WTC11 (cell line): ENCODE measurements at regions not wholly inside any gene's neighbourhood (a gene's known extent, or its start where the extent isn't known, plus 50 kb on each side); places are given as distances from the start of the nearest gene placed in this dataset.

Source experiments
- ATAC-seq: fragments of 200-7000 bp; cut with Tn5 transposase; 2 replicates; pipeline ENCODE4 v1.10.0; 2021; ENCODE audit warnings: mild to moderate bottlenecking, moderate library complexity
- CTCF ChIA-PET: fragments of 300-600 bp; sonication (Branson Sonifier 250); formaldehyde crosslinking; loops from one replicate; lab custom pipeline; 2021; ENCODE audit warnings: antibody characterized with exemption; lab: Charles Lee
- POLR2A ChIA-PET: fragments of 350-600 bp; sonication (Branson Sonifier 250); formaldehyde crosslinking; loops from one replicate; lab custom pipeline; 2021; ENCODE audit warnings: antibody characterized with exemption; lab: Charles Lee
- DNase-seq: peaks from one replicate; pipeline ENCODE4 v3.0.0; 2021; ENCODE audit warnings: low spot score
- H3K27ac Mint-ChIP-seq: 2 replicates; pipeline ENCODE4 v1.8.0; 2021; ENCODE audit warnings: mixed read lengths
- H3K27me3 Mint-ChIP-seq: 2 replicates; pipeline ENCODE4 v1.8.0; 2021; ENCODE audit warnings: low read depth, mild to moderate bottlenecking, moderate library complexity, mixed read lengths
- H3K36me3 Mint-ChIP-seq: 2 replicates; pipeline ENCODE4 v1.8.0; 2021; ENCODE audit warnings: mixed read lengths
- H3K4me1 Mint-ChIP-seq: 2 replicates; pipeline ENCODE4 v1.8.0; 2022; ENCODE audit warnings: mixed read lengths
- H3K4me3 Mint-ChIP-seq: 2 replicates; pipeline ENCODE4 v1.8.0; 2021; ENCODE audit warnings: mild to moderate bottlenecking, moderate library complexity, mixed read lengths
- H3K9me3 Mint-ChIP-seq: 2 replicates; pipeline ENCODE4 v1.8.0; 2021; ENCODE audit warnings: mixed read lengths
- ARID4B ChIP-seq: sonication (generic); formaldehyde crosslinking; IDR thresholded peaks from 2 replicates; pipeline ENCODE4 v1.8.0; 2023; ENCODE audit warnings: missing genetic modification reagents, mild to moderate bottlenecking, borderline replicate concordance
- CREB1 ChIP-seq: sonication (generic); formaldehyde crosslinking; IDR thresholded peaks from 2 replicates; pipeline ENCODE4 v1.8.0; 2023; ENCODE audit warnings: mild to moderate bottlenecking, missing genetic modification reagents
- E2F4 ChIP-seq: sonication (generic); formaldehyde crosslinking; IDR thresholded peaks from 2 replicates; pipeline ENCODE4 v1.8.1; 2022; ENCODE audit warnings: low read depth, mild to moderate bottlenecking, moderate library complexity, missing genetic modification reagents, borderline replicate concordance
- EMX1 ChIP-seq: fragments of 250-450 bp; sonication (Bioruptor Pico); IDR thresholded peaks from 2 replicates; pipeline ENCODE4 v1.8.0; 2021; ENCODE audit warnings: mild to moderate bottlenecking
- ESRRA ChIP-seq: sonication (generic); formaldehyde crosslinking; IDR thresholded peaks from 2 replicates; pipeline ENCODE4 v1.8.1; 2022; ENCODE audit warnings: mild to moderate bottlenecking, missing genetic modification reagents, borderline replicate concordance
- ETV6 ChIP-seq: sonication (generic); formaldehyde crosslinking; IDR thresholded peaks from 2 replicates; pipeline ENCODE4 v1.8.1; 2022; ENCODE audit warnings: mild to moderate bottlenecking, missing genetic modification reagents
- FOXP4 ChIP-seq: sonication (generic); formaldehyde crosslinking; IDR thresholded peaks from 2 replicates; pipeline ENCODE4 v1.8.0; 2022; ENCODE audit warnings: mild to moderate bottlenecking, missing genetic modification reagents
- GRHL2 ChIP-seq: fragments of 250-450 bp; sonication (Bioruptor Pico); IDR thresholded peaks from 2 replicates; pipeline ENCODE4 v1.8.0; 2022; ENCODE audit warnings: mild to moderate bottlenecking, moderate library complexity; ENCODE audit not compliant: insufficient replicate concordance, severe bottlenecking
- GTF2I ChIP-seq: fragments of 250-450 bp; sonication (Bioruptor Pico); conservative IDR thresholded peaks from 2 replicates; pipeline ENCODE4 v1.4.0; 2021; ENCODE audit warnings: mild to moderate bottlenecking
- HMGA2 ChIP-seq: fragments of 250-450 bp; sonication (Bioruptor Pico); IDR thresholded peaks from 2 replicates; pipeline ENCODE4 v1.4.0; 2021; ENCODE audit warnings: mild to moderate bottlenecking, moderate library complexity
- IRF1 ChIP-seq: sonication (generic); formaldehyde crosslinking; IDR thresholded peaks from 2 replicates; pipeline ENCODE4 v1.8.0; 2023; ENCODE audit warnings: missing genetic modification reagents
- IRF2 ChIP-seq: sonication (generic); formaldehyde crosslinking; IDR thresholded peaks from 2 replicates; pipeline ENCODE4 v1.8.0; 2022; ENCODE audit warnings: low read depth, missing genetic modification reagents, borderline replicate concordance
- JAZF1 ChIP-seq: fragments of 250-450 bp; sonication (Bioruptor Pico); IDR thresholded peaks from 2 replicates; pipeline ENCODE4 v1.9.0; 2021; ENCODE audit warnings: moderate library complexity, mild to moderate bottlenecking, inconsistent platforms
- MAX ChIP-seq: sonication (generic); formaldehyde crosslinking; IDR thresholded peaks from 2 replicates; pipeline ENCODE4 v1.8.0; 2022; ENCODE audit warnings: mild to moderate bottlenecking, missing genetic modification reagents
- NFYB ChIP-seq: sonication (generic); formaldehyde crosslinking; conservative IDR thresholded peaks from 2 replicates; pipeline ENCODE4 v1.8.0; 2022; ENCODE audit warnings: low read depth, missing genetic modification reagents
- NR2C2 ChIP-seq: sonication (generic); formaldehyde crosslinking; IDR thresholded peaks from 2 replicates; pipeline ENCODE4 v1.8.0; 2022; ENCODE audit warnings: mild to moderate bottlenecking, missing genetic modification reagents
- OVOL2 ChIP-seq: fragments of 250-450 bp; sonication (Bioruptor Pico); IDR thresholded peaks from 2 replicates; pipeline ENCODE4 v1.9.0; 2021; ENCODE audit warnings: mild to moderate bottlenecking, borderline replicate concordance
- RORB ChIP-seq: fragments of 250-450 bp; sonication (Bioruptor Pico); IDR thresholded peaks from 2 replicates; pipeline ENCODE4 v1.9.0; 2021; ENCODE audit warnings: mild to moderate bottlenecking
- SOX15 ChIP-seq: fragments of 250-450 bp; sonication (Bioruptor Pico); IDR thresholded peaks from 2 replicates; pipeline ENCODE4 v1.9.0; 2021; ENCODE audit warnings: mild to moderate bottlenecking
- SP1 ChIP-seq: sonication (generic); formaldehyde crosslinking; conservative IDR thresholded peaks from 2 replicates; pipeline ENCODE4 v1.8.1; 2022; ENCODE audit warnings: missing genetic modification reagents
- TEAD1 ChIP-seq: sonication (generic); formaldehyde crosslinking; IDR thresholded peaks from 2 replicates; pipeline ENCODE4 v1.8.0; 2022; ENCODE audit warnings: mild to moderate bottlenecking, missing genetic modification reagents
- ZNF317 ChIP-seq: sonication (generic); formaldehyde crosslinking; IDR thresholded peaks from 2 replicates; pipeline ENCODE4 v1.8.1; 2023; ENCODE audit warnings: low read depth, mild to moderate bottlenecking, moderate library complexity, missing genetic modification reagents, borderline replicate concordance
- ZNF425 ChIP-seq: fragments of 250-450 bp; sonication (Bioruptor Pico); conservative IDR thresholded peaks from 2 replicates; pipeline ENCODE4 v1.9.0; 2021; ENCODE audit warnings: mild to moderate bottlenecking
- ZNF671 ChIP-seq: fragments of 250-450 bp; sonication (Bioruptor Pico); IDR thresholded peaks from 2 replicates; pipeline ENCODE4 v1.8.0; 2021; ENCODE audit warnings: mild to moderate bottlenecking

- H3K4me3 Mint-ChIP-seq = no peak overlapping the region
- DNase-seq (no peak), ATAC-seq (no peak)
- H3K27ac Mint-ChIP-seq = no peak overlapping the region
- POLR2A ChIA-PET = no interaction called here
- H3K27me3 Mint-ChIP-seq = no peaks in the 10 kb centered on the region
- peaks cover 5% of the 10 kb centered on the region for H3K4me1 Mint-ChIP-seq
- H3K9me3 Mint-ChIP-seq = peaks cover 4% of the 10 kb centered on the region; the same call in 1 of the 2 replicates
- CTCF ChIA-PET = interaction anchor here (0.5 kb wide), 1 partner anchor 34 kb away, joined by 3 read pairs; no protein-coding TSS in a partner anchor
- TF ChIP-seq TEAD1 (no peak), SOX15 (CRISPR knock-in tag) (no peak), ARID4B (CRISPR knock-in tag) (no peak), GTF2I (no peak), HMGA2 (CRISPR knock-in tag) (no peak), SP1 (CRISPR knock-in tag) (no peak), RORB (no peak), ETV6 (no peak), MAX (CRISPR knock-in tag) (no peak), JAZF1 (CRISPR knock-in tag) (no peak), ESRRA (no peak), ZNF671 (CRISPR knock-in tag) (no peak), FOXP4 (CRISPR knock-in tag) (no peak), CREB1 (CRISPR knock-in tag) (no peak), OVOL2 (CRISPR knock-in tag) (no peak)
- H3K36me3 Mint-ChIP-seq = no peaks in the 10 kb centered on the region
Measured at GRCh38 chr12:76153616-76154015, 69.1 kb upstream of the NAP1L1 start.

- ChIA-PET POLR2A (no interaction called here), CTCF (no interaction called here)
- no peak for DNase-seq
- H3K27me3 Mint-ChIP-seq = no peaks in the 10 kb centered on the region
- no peak overlapping the region for H3K4me3 Mint-ChIP-seq
- H3K27ac Mint-ChIP-seq = no peak overlapping the region
- H3K36me3 Mint-ChIP-seq = no peaks in the 10 kb centered on the region
- H3K4me1 Mint-ChIP-seq = 0 out of 2 replicates have a peak, but pooled peaks cover 3% of the 10 kb centered on the region
- no peak for ATAC-seq
- peaks cover 8% of the 10 kb centered on the region; the same call in 1 of the 2 replicates for H3K9me3 Mint-ChIP-seq
- TF ChIP-seq NFYB (CRISPR knock-in tag) = no peak
- TF ChIP-seq EMX1 = no peak
- no peak for TF ChIP-seq IRF2 (CRISPR knock-in tag)
- TF ChIP-seq IRF1 (CRISPR knock-in tag) = no peak
- no peak for TF ChIP-seq FOXP4 (CRISPR knock-in tag)
- TF ChIP-seq RORB = no peak
- TF ChIP-seq E2F4 = no peak
- TF ChIP-seq NR2C2 (CRISPR knock-in tag) = no peak
- TF ChIP-seq ZNF425 (CRISPR knock-in tag) = no peak
- no peak for TF ChIP-seq GRHL2 (CRISPR knock-in tag)
- no peak for TF ChIP-seq ZNF317 (CRISPR knock-in tag)
Measured at GRCh38 chr12:76152181-76152807, 67.8 kb upstream of the NAP1L1 start.
